Nephron (organoid): ENCODE measurements at regions not wholly inside any gene's neighbourhood (a gene's known extent, or its start where the extent isn't known, plus 50 kb on each side); places are given as distances from the start of the nearest gene placed in this dataset.

Experiments
- H3K27ac Mint-ChIP-seq, 3 experiments: 2 replicates each; pipeline ENCODE4 v1.8.0; 2020; ENCODE audit warnings: mixed read lengths in 3 of 3, mild to moderate bottlenecking in 2 of 3, moderate library complexity in 1 of 3
- H3K27me3 Mint-ChIP-seq: 2 replicates; pipeline ENCODE4 v1.8.0; 2021; ENCODE audit warnings: low read depth, mild to moderate bottlenecking, moderate library complexity, mixed read lengths
- H3K36me3 Mint-ChIP-seq: 2 replicates; pipeline ENCODE4 v1.8.0; 2020; ENCODE audit warnings: low read depth, mixed read lengths
- H3K4me1 Mint-ChIP-seq: 2 replicates; pipeline ENCODE4 v1.8.0; 2020; ENCODE audit warnings: mixed read lengths
- H3K4me3 Mint-ChIP-seq, 3 experiments: 2 replicates each; pipeline ENCODE4 v1.8.0; 2020; ENCODE audit warnings: mild to moderate bottlenecking in 3 of 3, mixed read lengths in 3 of 3, moderate library complexity in 2 of 3
- H3K9me3 Mint-ChIP-seq: 2 replicates; pipeline ENCODE4 v1.8.0; 2020; ENCODE audit warnings: mixed read lengths
- TF ChIP-seq, protein P1 (sequence below), 3 experiments: fragments of 200-600 bp; sonication (generic); IDR thresholded peaks; one replicate each; pipeline ENCODE4 v1.5.0; 2021; ENCODE audit warnings: antibody characterized with exemption in 3 of 3; ENCODE audit not compliant: unreplicated experiment in 3 of 3

GRCh38 chr18:41231681-41232080 lies 723.4 kb upstream of the PIK3C3 start:
- no peaks in the 10 kb centered on the region for H3K4me1 Mint-ChIP-seq
- no peaks in the 10 kb centered on the region for H3K27me3 Mint-ChIP-seq
- no peak overlapping the region for H3K4me3 Mint-ChIP-seq
- H3K36me3 Mint-ChIP-seq = no peaks in the 10 kb centered on the region
- TF ChIP-seq, protein P1, sequence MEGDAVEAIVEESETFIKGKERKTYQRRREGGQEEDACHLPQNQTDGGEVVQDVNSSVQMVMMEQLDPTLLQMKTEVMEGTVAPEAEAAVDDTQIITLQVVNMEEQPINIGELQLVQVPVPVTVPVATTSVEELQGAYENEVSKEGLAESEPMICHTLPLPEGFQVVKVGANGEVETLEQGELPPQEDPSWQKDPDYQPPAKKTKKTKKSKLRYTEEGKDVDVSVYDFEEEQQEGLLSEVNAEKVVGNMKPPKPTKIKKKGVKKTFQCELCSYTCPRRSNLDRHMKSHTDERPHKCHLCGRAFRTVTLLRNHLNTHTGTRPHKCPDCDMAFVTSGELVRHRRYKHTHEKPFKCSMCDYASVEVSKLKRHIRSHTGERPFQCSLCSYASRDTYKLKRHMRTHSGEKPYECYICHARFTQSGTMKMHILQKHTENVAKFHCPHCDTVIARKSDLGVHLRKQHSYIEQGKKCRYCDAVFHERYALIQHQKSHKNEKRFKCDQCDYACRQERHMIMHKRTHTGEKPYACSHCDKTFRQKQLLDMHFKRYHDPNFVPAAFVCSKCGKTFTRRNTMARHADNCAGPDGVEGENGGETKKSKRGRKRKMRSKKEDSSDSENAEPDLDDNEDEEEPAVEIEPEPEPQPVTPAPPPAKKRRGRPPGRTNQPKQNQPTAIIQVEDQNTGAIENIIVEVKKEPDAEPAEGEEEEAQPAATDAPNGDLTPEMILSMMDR (IDR thresholded peaks at IDR 0.05; ENCODE audit: unreplicated experiment in 3 of 3) = no peak
- H3K9me3 Mint-ChIP-seq = no peaks in the 10 kb centered on the region
- no peak overlapping the region for H3K27ac Mint-ChIP-seq

DNA sequence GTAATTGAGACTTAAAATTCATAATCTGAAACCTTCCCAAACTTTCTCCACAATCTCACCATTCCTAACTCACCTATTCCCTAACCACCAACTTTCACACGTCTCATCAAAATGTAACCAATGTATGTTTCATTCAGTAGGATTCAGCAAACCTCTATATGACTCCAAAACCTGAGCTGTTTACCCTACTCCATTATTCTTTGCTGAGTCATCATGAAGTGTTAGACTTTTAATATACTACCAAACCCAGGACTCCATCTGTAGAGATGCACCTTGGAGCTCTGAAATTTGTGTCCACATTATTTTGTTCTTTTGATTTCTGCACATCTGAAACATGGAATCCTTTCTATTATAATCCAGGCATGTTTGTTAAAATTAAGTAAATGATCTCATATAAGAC lies 727.0 kb upstream of the PIK3C3 start:
- no peak overlapping the region for H3K27ac Mint-ChIP-seq
- H3K4me3 Mint-ChIP-seq = no peak overlapping the region
- H3K4me1 Mint-ChIP-seq = no peaks in the 10 kb centered on the region
- H3K36me3 Mint-ChIP-seq = no peaks in the 10 kb centered on the region
- H3K27me3 Mint-ChIP-seq = no peaks in the 10 kb centered on the region
- TF ChIP-seq, protein P1 (IDR thresholded peaks at IDR 0.05; ENCODE audit: unreplicated experiment in 3 of 3) = no peak
- H3K9me3 Mint-ChIP-seq = peaks cover 3% of the 10 kb centered on the region

- TF ChIP-seq, protein P1 (IDR thresholded peaks at IDR 0.05; ENCODE audit: unreplicated experiment in 3 of 3) = no peak
- Mint-ChIP-seq H3K27me3 (no peaks in the 10 kb centered on the region), H3K27ac (no peak overlapping the region), H3K4me3 (no peak overlapping the region), H3K4me1 (no peaks in the 10 kb centered on the region), H3K9me3 (peaks cover 6% of the 10 kb centered on the region), H3K36me3 (no peaks in the 10 kb centered on the region)
Measured at GRCh38 chr18:41226911-41227310, 728.1 kb upstream of the PIK3C3 start.

DNA sequence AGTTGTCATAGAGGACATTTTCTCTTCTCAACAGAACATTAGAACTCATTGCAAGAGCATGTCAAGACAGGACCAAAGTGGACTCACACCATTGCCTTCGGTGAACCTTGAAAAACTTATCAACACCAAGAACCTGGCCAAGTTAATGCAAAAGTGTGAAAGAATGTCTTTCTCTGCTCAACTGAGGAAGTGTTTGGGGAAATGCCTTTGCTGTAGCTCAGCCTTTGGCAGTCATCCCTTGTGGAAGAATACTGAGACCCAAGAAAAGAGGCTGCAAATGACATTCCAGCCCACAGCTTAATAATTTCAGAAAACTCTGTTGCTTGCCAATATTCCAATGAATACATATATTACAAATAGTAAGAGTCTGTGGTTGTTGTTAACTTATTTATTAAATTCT lies 728.8 kb upstream of the PIK3C3 start:
- no peaks in the 10 kb centered on the region for H3K4me1 Mint-ChIP-seq
- no peak overlapping the region for H3K4me3 Mint-ChIP-seq
- no peaks in the 10 kb centered on the region for H3K36me3 Mint-ChIP-seq
- H3K27me3 Mint-ChIP-seq = no peaks in the 10 kb centered on the region
- peak overlapping the region in 2 of 3 experiments; percentile 10 to 30 for H3K27ac Mint-ChIP-seq
- TF ChIP-seq, protein P1 (IDR thresholded peaks at IDR 0.05; ENCODE audit: unreplicated experiment in 3 of 3) = no peak
- H3K9me3 Mint-ChIP-seq = peaks cover 6% of the 10 kb centered on the region

- TF ChIP-seq, protein P1 (IDR thresholded peaks at IDR 0.05; ENCODE audit: unreplicated experiment in 3 of 3) = no peak
- no peaks in the 10 kb centered on the region for H3K36me3 Mint-ChIP-seq
- peaks cover 17% of the 10 kb centered on the region for H3K4me1 Mint-ChIP-seq
- H3K27ac Mint-ChIP-seq = peak overlapping the region; percentile 49 to 80 (median 71)
- H3K4me3 Mint-ChIP-seq = no peak overlapping the region
- H3K27me3 Mint-ChIP-seq = no peaks in the 10 kb centered on the region
- H3K9me3 Mint-ChIP-seq = peaks cover 4% of the 10 kb centered on the region
Measured at GRCh38 chr18:41216341-41217003, 738.6 kb upstream of the PIK3C3 start.

GRCh38 chr18:41207706-41208105 lies 747.3 kb upstream of the PIK3C3 start:
- H3K4me3 Mint-ChIP-seq = no peak overlapping the region
- peaks cover 3% of the 10 kb centered on the region for H3K4me1 Mint-ChIP-seq
- no peaks in the 10 kb centered on the region for H3K27me3 Mint-ChIP-seq
- H3K36me3 Mint-ChIP-seq = no peaks in the 10 kb centered on the region
- H3K27ac Mint-ChIP-seq = no peak overlapping the region
- TF ChIP-seq, protein P1 (IDR thresholded peaks at IDR 0.05; ENCODE audit: unreplicated experiment in 3 of 3) = no peak
- H3K9me3 Mint-ChIP-seq = no peaks in the 10 kb centered on the region
